Calu3 (cell line): ENCODE measurements at regions not wholly inside any gene's neighbourhood (a gene's known extent, or its start where the extent isn't known, plus 50 kb on each side); places are given as distances from the start of the nearest gene placed in this dataset.

Source experiments
- BruUV-seq: library from RNA; stranded (reverse); fragments of 400-500 nt; replicated peaks from 2 replicates; lab custom pipeline; 2021; lab: Mats Ljungman, UMichigan
- CTCF ChIA-PET: fragments of 300-600 bp; sonication (Branson Sonifier 250); formaldehyde crosslinking; loops from one replicate; lab custom pipeline; 2022; ENCODE audit warnings: antibody characterized with exemption; lab: Charles Lee
- DNase-seq: peaks from one replicate; pipeline ENCODE4 v3.0.0; 2022
- H3K27ac Mint-ChIP-seq: one replicate; pipeline ENCODE4 v1.8.0; 2022; ENCODE audit warnings: mixed read lengths; ENCODE audit not compliant: unreplicated experiment
- H3K27me3 Mint-ChIP-seq: one replicate; pipeline ENCODE4 v1.8.0; 2022; ENCODE audit warnings: mixed read lengths; ENCODE audit not compliant: unreplicated experiment
- H3K36me3 Mint-ChIP-seq: one replicate; pipeline ENCODE4 v1.8.0; 2022; ENCODE audit warnings: mild to moderate bottlenecking, moderate library complexity, mixed read lengths; ENCODE audit not compliant: insufficient read depth, unreplicated experiment
- H3K4me1 Mint-ChIP-seq: one replicate; pipeline ENCODE4 v1.8.0; 2022; ENCODE audit warnings: mild to moderate bottlenecking, low read depth, mixed read lengths; ENCODE audit not compliant: unreplicated experiment
- H3K4me3 Mint-ChIP-seq: one replicate; pipeline ENCODE4 v1.8.0; 2022; ENCODE audit warnings: mild to moderate bottlenecking, low read depth, moderate library complexity, mixed read lengths; ENCODE audit not compliant: unreplicated experiment
- H3K9me3 Mint-ChIP-seq: one replicate; pipeline ENCODE4 v1.8.0; 2022; ENCODE audit warnings: low read depth, mixed read lengths; ENCODE audit not compliant: unreplicated experiment
- intact Hi-C: fragments of 100-400 bp; cut with micrococcal nuclease; formaldehyde crosslinking; loops from one replicate; pipeline ENCODE4 v1.10.0; 2022; ENCODE audit not compliant: unreplicated experiment
- TF ChIP-seq, protein P1 (sequence below): fragments of 200-600 bp; IDR thresholded peaks from one replicate; pipeline ENCODE4 v1.8.0; 2022; ENCODE audit warnings: antibody characterized with exemption; ENCODE audit not compliant: unreplicated experiment

DNA sequence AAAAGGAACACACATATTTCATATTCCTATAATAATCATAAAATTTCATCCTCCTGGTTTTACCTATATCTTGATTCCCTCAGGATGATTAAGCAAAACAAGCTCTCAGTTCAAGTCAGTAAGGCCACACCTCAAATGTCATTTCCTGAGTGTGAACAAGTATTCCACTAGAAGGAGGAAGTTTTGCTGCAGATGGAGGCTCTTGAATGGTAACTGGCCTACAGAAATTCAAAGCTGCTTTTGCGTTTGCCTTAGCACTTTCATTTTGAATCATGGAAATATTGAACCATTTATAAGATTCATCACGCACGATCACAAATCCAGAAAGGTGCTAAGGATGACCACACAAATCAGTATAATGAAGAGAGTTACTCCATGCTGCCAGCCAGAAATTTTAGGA lies 254.4 kb upstream of the CXXC4 start:
- TF ChIP-seq, protein P1, sequence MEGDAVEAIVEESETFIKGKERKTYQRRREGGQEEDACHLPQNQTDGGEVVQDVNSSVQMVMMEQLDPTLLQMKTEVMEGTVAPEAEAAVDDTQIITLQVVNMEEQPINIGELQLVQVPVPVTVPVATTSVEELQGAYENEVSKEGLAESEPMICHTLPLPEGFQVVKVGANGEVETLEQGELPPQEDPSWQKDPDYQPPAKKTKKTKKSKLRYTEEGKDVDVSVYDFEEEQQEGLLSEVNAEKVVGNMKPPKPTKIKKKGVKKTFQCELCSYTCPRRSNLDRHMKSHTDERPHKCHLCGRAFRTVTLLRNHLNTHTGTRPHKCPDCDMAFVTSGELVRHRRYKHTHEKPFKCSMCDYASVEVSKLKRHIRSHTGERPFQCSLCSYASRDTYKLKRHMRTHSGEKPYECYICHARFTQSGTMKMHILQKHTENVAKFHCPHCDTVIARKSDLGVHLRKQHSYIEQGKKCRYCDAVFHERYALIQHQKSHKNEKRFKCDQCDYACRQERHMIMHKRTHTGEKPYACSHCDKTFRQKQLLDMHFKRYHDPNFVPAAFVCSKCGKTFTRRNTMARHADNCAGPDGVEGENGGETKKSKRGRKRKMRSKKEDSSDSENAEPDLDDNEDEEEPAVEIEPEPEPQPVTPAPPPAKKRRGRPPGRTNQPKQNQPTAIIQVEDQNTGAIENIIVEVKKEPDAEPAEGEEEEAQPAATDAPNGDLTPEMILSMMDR: no peak
- intact Hi-C loops: no loop called here
- DNase-seq: no peak

DNA sequence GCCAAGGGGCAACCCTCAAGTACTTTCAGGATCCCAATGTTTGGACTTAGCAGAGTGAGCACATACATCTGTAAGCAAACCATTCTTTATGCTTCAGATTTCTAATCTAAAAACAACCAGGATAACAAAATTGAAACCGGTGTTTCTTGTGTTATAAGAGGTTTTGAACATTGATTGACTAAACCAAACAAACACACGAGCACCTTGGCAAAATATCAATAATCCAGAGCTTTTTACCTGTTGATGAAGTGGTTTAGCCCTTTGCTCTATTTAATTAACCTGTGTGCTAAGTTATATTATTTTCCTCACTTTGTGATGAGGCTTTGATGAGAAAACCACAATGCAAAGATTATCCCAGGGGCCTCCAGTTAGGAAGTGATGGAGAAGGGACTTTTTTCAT lies 255.3 kb upstream of the CXXC4 start:
- H3K4me3 Mint-ChIP-seq: no peak overlapping the region
- H3K27ac Mint-ChIP-seq: no peak overlapping the region
- H3K27me3 Mint-ChIP-seq: no peaks in the 10 kb centered on the region
- no peaks in the 10 kb centered on the region for H3K36me3 Mint-ChIP-seq
- BruUV-seq: no TSS peak
- CTCF ChIA-PET: no interaction called here
- TF ChIP-seq, protein P1: no peak
- peaks cover 26% of the 10 kb centered on the region for H3K4me1 Mint-ChIP-seq
- H3K9me3 Mint-ChIP-seq: peaks cover 2% of the 10 kb centered on the region
- intact Hi-C loops: no loop called here
- no peak for DNase-seq

More for the DNA sequence above, 254.4 kb upstream of the CXXC4 start:
- no peaks in the 10 kb centered on the region for H3K36me3 Mint-ChIP-seq
- peaks cover 2% of the 10 kb centered on the region for H3K9me3 Mint-ChIP-seq
- no TSS peak for BruUV-seq
- no peak overlapping the region for H3K4me3 Mint-ChIP-seq
- CTCF ChIA-PET: no interaction called here
- H3K27me3 Mint-ChIP-seq: no peaks in the 10 kb centered on the region
- H3K27ac Mint-ChIP-seq: no peak overlapping the region
- H3K4me1 Mint-ChIP-seq: peaks cover 26% of the 10 kb centered on the region

DNA sequence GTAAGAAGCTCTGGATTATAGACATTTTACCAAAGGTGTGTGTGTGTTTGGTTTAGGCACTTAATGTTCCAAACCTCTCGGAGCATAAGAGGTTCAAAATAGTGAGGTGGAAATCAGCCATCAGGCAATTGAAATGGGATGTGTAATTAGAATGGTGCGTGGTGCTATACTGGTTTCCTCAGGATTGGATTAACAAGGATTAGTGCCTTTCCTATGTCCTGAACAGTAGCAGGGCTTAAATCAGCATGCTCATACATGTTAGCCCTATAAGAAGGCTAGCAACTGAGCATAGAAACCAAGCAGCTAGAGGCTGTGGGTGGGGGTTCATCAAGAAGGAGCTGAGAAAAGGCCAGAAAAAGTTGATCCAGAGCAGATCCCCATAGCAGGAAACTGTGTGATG lies 256.8 kb upstream of the CXXC4 start:
- intact Hi-C loops: no loop called here
- no peaks in the 10 kb centered on the region for H3K36me3 Mint-ChIP-seq
- H3K27ac Mint-ChIP-seq: no peak overlapping the region

DNA sequence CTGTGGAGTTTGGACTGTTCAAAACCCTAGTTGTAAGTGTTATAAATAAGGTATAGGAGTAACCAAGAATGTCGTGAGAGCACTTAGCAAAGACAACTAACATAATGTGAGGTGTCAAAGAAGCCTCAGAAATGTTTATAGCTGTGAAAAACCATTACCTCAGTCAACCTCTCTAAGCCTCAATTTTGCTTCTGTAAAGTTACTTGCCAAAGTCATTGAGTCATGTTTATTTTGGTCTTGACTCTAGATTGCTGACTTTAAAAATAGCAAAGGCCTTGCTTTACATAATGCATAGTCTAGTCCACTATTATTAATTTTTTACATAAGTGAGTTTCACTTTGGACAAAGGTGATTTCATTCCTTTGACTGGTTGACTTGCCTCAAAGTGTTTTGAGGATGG lies 257.6 kb upstream of the CXXC4 start:
- Mint-ChIP-seq H3K4me3 (no peak overlapping the region), H3K4me1 (peaks cover 26% of the 10 kb centered on the region), H3K9me3 (peaks cover 2% of the 10 kb centered on the region), H3K27me3 (no peaks in the 10 kb centered on the region), H3K27ac (no peak overlapping the region), H3K36me3 (no peaks in the 10 kb centered on the region)
- CTCF ChIA-PET: no interaction called here
- DNase-seq: no peak
- intact Hi-C loops: no loop called here
- no TSS peak for BruUV-seq
- TF ChIP-seq, protein P1: no peak

More for the DNA sequence above, 256.8 kb upstream of the CXXC4 start:
- peaks cover 26% of the 10 kb centered on the region for H3K4me1 Mint-ChIP-seq
- no TSS peak for BruUV-seq
- CTCF ChIA-PET: no interaction called here
- TF ChIP-seq, protein P1: no peak
- H3K9me3 Mint-ChIP-seq: peaks cover 2% of the 10 kb centered on the region
- H3K27me3 Mint-ChIP-seq: no peaks in the 10 kb centered on the region
- H3K4me3 Mint-ChIP-seq: no peak overlapping the region
- DNase-seq: no peak
